ENCODE measurements at regions not wholly inside any gene's neighbourhood (a gene's known extent, or its start where the extent isn't known, plus 50 kb on each side); places are given as distances from the start of the nearest gene placed in this dataset.

GRCh38 chr12:115470977-115471376, 787.0 kb upstream of the TBX3 start:
- TF ChIP-seq, protein P1, sequence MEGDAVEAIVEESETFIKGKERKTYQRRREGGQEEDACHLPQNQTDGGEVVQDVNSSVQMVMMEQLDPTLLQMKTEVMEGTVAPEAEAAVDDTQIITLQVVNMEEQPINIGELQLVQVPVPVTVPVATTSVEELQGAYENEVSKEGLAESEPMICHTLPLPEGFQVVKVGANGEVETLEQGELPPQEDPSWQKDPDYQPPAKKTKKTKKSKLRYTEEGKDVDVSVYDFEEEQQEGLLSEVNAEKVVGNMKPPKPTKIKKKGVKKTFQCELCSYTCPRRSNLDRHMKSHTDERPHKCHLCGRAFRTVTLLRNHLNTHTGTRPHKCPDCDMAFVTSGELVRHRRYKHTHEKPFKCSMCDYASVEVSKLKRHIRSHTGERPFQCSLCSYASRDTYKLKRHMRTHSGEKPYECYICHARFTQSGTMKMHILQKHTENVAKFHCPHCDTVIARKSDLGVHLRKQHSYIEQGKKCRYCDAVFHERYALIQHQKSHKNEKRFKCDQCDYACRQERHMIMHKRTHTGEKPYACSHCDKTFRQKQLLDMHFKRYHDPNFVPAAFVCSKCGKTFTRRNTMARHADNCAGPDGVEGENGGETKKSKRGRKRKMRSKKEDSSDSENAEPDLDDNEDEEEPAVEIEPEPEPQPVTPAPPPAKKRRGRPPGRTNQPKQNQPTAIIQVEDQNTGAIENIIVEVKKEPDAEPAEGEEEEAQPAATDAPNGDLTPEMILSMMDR (IDR thresholded peaks at IDR 0.05) = peak; percentile 8
- no peak for TF ChIP-seq EZH2 (IDR thresholded peaks at IDR 0.05)
- no peak for TF ChIP-seq EZH2phosphoT487 (IDR thresholded peaks at IDR 0.05)
